ENCODE measurements at regions not wholly inside any gene's neighbourhood (a gene's known extent, or its start where the extent isn't known, plus 50 kb on each side); places are given as distances from the start of the nearest gene placed in this dataset.
"Not testable (repeated sequence)": the region's sequence is repeated elsewhere in the genome, so short reads cannot be mapped to it uniquely, and the experiment has no call there.

DNA sequence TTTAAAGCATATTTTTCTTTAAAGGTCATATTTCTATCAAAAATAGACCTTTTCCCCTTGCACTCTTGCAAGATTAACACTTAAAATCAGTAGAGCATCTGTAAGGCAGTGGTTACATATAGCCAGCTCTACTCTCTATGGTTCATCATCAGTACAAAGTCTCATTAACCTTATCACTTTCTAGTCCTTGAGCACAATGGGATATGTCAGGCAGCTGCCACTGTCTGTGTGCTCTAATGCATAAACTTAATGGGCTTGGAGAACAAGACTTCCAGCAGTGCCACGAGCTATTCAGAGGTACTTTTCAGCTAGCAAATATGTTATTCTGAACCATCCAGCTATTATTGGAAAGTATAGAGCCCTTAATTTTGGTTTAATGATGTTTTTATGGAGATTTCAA is 393.7 kb downstream of the GASK1B start:
- no peak for DNase-seq (ENCODE audit: low spot score)

GRCh38 chr4:157776930-157777528 is 395.8 kb downstream of the GASK1B start:
- no peak for DNase-seq (ENCODE audit: low spot score)

DNA sequence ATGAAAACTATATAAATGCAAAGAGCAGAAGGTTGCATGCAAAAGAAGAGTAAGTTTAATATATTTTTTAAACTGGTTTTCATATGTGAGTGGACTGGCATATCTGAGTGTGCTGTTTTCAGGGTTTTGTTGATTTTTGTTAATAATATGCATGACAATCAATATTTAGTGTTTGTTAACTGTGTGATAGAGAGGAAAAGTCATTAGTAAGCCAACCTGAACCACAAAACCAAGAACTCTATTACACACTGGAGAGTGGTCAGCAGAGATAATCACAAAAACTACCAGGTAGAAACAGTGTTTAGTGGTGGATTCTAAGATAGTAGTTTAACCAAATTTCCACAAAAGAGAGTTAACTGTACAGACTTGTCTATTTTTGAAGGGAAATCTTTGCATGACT is 396.9 kb downstream of the GASK1B start:
- no peak for DNase-seq (ENCODE audit: low spot score)

DNA sequence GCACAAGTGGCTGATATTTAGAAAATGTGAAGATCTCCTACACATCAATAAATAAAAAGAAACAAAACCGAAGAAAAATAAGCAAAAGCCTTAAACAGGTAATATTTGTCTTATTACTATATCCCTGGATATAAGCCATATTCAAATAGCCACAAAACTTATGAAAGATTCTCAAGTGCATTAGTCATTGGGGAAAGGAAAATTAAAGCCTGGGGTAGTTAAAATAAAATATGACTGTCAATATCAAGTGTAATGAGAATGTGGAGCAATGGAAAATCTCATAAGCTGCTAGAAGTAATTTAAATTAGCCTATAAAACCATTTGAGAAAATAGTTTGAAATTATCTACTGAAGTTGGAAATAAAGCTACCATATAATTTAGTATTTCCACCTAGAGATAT is 399.9 kb downstream of the GASK1B start:
- no peak for DNase-seq (ENCODE audit: low spot score)

DNA sequence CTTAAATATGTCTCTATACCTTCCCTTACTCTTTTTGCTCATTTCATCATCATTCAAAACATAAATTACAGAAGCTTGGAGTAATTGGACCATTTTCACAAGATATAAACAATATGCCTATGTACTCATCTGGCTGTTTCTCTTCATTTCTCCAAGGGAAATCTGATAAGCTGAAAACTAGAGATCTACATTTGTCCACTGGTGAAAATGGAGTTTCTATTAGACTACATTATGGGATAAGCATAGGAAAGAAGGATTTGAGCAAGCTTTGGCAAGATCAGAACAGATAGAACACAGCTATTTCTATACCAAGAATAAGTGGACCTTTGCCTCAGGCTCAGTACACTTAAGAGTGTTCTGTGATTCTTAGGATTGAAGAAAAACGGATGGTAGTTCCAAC is 404.4 kb downstream of the GASK1B start:
- DNase-seq (ENCODE audit: low spot score), result no peak

DNA sequence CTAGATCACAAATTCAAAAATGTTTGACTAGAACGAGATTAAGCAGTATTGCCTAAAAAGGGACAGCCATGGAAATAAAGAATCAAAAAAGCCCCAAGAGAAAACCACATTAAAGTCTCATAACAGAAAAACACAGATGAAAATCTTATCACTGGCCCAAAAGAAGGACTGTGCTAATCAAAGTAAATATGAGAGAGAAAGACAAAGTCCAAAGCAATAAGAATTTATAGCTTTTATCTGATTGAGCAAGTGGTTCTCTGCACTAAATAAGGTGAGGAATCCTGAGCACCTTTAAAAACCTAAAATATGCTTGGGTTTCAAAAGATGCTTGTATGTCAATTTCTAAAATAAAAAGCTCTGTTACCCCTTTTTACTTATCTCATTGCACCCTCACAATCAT is 409.3 kb downstream of the GASK1B start:
- no peak for DNase-seq (ENCODE audit: low spot score)

GRCh38 chr4:157754410-157754809 is 418.4 kb downstream of the GASK1B start:
- no peak for DNase-seq (ENCODE audit: low spot score)

GRCh38 chr4:157751631-157752030 is 421.2 kb downstream of the GASK1B start:
- DNase-seq (ENCODE audit: low spot score), result no peak

DNA sequence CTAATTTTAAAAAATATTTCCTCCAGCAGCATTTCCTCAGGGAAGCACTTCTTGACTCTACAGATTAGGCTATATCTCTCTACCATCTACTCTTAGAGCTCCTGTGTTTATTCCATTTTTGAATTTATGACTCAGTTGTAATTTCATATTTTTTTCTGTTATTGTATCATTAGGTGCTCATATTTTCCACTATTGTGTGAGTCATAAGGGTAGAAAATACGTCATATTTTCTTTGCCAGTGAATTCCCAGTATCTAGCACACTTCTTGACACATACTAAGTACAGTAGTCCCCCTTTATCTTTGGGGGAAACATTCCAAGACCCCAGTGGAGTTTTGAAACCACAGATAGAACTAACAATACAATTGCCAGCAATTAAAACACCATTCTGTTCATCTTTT is 431.2 kb downstream of the GASK1B start:
- DNase-seq (ENCODE audit: low spot score), result no peak

DNA sequence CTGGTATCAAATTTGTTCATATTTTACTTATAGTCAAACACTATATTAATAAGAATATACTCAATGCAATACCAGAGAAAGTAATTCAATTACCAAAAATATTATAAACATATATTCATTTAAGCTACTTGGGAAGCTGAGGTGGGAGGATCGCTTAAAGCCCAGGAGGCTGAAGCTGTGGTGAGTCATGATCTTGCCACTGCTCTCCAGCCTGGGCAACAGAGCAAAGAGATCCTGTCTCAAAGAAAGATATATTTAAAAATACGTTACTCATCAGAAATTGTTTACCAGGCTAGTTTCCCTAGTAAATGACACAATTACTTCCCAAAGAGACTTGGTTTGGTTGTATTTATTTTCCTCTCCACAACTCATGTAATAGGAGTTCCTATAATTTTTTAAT is 433.6 kb downstream of the GASK1B start:
- DNase-seq (ENCODE audit: low spot score), result no peak

DNA sequence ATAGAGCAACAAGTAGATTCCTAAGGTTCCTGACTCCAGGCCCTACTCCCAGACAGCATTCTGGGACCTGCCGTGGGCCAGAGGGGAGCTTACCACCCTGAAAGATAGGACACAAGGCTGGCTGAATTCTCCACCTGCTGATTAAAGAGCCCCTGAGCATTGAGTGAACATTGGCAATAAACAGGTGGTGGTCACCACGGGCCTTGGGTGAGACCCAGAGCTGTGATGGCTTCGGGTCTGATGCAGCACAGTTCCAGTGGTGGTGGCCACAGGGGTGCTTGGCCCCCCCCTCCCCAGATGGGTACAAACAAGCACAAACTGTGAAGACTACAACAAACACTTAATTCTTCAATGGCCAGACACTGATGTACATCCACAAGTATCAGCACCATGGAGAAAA is 444.6 kb downstream of the GASK1B start:
- DNase-seq (ENCODE audit: low spot score), result no peak

DNA sequence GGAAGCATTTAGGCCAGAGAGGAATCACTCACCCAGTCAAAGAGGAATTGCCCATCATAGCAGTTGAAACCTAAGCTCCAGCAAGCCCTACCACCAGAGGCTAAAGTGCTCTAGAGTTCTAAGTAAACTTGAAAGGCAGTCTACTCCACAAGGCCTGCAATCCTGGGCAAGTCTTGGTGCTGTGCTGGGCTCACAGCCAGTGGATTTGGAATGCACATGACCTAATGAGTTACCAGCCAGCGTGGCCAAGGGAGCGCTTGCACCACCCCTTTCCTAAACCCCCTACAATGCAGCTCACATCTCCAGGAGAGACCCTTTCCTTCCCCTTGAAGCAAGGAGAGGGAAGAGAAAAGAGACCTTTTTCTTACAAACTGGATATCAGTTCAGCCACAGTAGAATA is 445.7 kb downstream of the GASK1B start:
- no peak for DNase-seq (ENCODE audit: low spot score)

DNA sequence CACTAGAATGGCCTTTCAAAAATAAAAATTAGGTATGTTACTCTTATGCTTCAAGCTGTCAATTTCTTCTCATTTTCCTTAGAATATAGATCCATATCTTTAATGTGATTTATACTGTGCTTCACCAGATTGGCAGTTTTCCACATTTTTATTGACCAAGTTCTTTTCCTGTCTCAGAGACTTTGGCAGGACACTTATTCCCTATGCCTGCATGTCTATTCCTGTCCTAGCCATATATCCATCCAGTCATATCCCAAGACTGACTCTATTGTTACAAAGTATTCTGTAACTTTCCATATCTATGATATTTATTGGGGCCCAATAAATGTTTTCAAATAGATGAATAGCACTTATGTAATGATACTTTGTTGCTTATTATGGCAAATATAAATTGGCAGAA is 450.7 kb downstream of the GASK1B start:
- no peak for DNase-seq (ENCODE audit: low spot score)

DNA sequence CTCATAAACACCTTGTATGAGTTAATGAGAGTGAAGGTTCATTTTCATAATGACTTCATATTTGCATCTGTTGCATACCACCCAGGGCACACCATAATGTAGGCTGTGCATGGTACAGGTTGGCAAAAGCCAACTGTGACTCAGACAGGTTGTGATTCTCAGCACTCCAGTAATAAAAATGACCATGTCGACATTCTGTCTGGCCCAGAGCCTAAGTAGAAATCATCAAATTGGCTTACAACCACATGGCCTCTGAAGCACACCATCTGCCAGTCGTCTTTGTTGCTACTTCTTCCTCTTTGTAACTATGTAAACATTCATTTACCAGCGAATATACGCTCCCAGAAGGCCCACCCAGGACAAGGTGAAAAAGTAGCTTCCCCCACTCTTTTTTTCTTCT is 459.5 kb downstream of the GASK1B start:
- peak; percentile 21 for DNase-seq (ENCODE audit: low spot score)

- DNase-seq (ENCODE audit: low spot score), result no peak
Measured at GRCh38 chr4:157706155-157706554, 466.7 kb downstream of the GASK1B start.

DNA sequence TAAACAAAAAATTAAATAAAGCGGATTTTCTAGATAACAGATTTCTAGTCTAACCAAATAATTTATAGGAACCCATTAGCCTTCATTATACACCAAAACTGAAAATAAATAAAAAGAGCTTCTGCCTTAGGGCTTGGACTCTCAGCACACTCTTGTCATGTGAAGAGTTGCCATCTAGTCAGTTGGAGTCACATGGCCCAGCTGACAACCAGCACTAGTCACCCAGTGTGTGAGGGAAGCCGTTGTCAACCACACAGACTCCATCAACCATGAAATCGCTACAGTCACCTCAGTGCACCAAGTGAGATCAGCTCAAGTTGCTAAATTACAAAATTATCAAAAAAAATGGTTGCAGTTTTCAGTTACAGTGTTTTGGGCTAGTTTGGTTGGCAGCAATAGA is 470.0 kb downstream of the GASK1B start:
- DNase-seq (ENCODE audit: low spot score), result no peak

- no peak for DNase-seq (ENCODE audit: low spot score)
Measured at GRCh38 chr4:157701695-157701994, 471.2 kb downstream of the GASK1B start.

- DNase-seq (ENCODE audit: low spot score), result no peak
Measured at GRCh38 chr4:157700898-157701694, 471.7 kb downstream of the GASK1B start.

DNA sequence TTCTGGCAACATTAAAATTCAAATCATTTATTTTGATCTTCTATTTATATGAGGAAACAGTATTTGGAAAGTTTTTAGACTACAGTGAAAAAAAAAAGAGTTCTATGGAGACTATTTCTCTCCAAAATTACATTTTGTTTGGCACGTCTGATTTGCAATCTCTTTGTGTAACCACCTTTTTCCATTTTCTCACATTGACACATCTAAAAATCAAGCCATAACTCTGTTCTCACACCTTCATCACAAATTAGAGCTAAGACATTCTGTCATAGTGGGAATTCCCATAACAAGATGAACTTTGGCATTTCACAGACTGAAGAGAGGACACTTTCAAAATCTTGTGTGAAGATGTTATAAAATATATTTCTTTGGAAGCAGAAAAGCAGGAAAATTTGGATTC is 468.9 kb downstream of the GRIA2 start:
- DNase-seq (ENCODE audit: low spot score), result no peak

DNA sequence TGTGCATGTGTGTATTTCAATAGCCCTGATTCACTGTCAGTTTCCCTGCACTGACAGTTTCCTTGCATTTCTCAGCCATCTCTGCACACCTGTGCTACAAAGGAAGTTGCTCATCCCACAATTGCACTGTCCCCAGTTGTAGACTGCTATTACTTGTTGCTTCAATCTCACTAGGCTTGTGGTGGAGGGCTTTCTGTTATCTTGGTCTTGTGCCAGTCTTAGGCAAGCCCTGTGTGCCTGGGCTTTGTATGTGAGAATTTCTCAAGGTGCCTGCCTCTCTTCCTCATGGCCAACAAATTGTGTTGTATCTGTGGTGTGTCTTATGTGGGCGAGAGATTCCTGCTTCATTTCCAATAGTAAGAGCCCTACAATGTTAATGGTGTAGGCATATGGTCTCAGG is 467.4 kb downstream of the GRIA2 start:
- no peak for DNase-seq (ENCODE audit: low spot score)

GRCh38 chr4:157679326-157679725 is 458.8 kb downstream of the GRIA2 start:
- DNase-seq (ENCODE audit: low spot score), result not testable (repeated sequence)

GRCh38 chr4:157678478-157678877 is 457.9 kb downstream of the GRIA2 start:
- no peak for DNase-seq (ENCODE audit: low spot score)

- DNase-seq (ENCODE audit: low spot score), result peak; percentile 87
Measured at GRCh38 chr4:157674699-157675098, 454.2 kb downstream of the GRIA2 start.

- DNase-seq (ENCODE audit: low spot score), result no peak
Measured at GRCh38 chr4:157667836-157668235, 447.3 kb downstream of the GRIA2 start.
